LNCaP clone FGC (cell line): ENCODE measurements at regions not wholly inside any gene's neighbourhood (a gene's known extent, or its start where the extent isn't known, plus 50 kb on each side); places are given as distances from the start of the nearest gene placed in this dataset.
"Not testable (repeated sequence)": the region's sequence is repeated elsewhere in the genome, so short reads cannot be mapped to it uniquely, and the experiment has no call there.

Experiments used
- DNase-seq: peaks from one replicate; pipeline ENCODE4 v3.0.0-alpha.2; 2011; ENCODE audit warnings: low read depth
- H3K4me3 ChIP-seq: 2 replicates; pipeline ENCODE4 v1.5.1; 2011; ENCODE audit warnings: mild to moderate bottlenecking, low read depth, low read length, control low read depth
- TF ChIP-seq, protein P1 (sequence below): IDR thresholded peaks from 2 replicates; pipeline ENCODE4 v1.5.1; 2012; ENCODE audit warnings: mild to moderate bottlenecking; ENCODE audit not compliant: control insufficient read depth, insufficient read depth; ENCODE audit errors: extremely low read depth

DNA sequence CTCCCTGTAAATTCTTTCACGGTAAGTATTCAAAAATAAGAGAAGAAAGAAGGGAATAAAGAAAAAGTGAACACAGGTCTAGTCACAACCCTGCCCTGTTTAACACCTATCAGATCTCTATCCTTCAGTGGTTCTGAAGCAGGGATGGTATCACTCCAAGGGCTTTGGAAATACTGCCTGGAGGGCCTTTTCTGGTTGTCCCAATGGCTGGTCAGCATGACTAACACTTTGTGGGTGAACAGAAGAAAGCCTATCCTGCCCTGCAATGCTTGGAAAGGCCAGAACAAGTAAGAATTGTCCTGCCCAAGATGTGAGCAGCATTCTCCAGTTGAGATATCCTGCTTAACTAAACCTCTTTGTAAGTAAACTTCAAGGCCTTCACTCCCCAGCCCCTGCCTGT, 124.9 kb downstream of the TMEM167A start:
- no peak overlapping the region for H3K4me3 ChIP-seq
- DNase-seq = no peak
- TF ChIP-seq, protein P1, sequence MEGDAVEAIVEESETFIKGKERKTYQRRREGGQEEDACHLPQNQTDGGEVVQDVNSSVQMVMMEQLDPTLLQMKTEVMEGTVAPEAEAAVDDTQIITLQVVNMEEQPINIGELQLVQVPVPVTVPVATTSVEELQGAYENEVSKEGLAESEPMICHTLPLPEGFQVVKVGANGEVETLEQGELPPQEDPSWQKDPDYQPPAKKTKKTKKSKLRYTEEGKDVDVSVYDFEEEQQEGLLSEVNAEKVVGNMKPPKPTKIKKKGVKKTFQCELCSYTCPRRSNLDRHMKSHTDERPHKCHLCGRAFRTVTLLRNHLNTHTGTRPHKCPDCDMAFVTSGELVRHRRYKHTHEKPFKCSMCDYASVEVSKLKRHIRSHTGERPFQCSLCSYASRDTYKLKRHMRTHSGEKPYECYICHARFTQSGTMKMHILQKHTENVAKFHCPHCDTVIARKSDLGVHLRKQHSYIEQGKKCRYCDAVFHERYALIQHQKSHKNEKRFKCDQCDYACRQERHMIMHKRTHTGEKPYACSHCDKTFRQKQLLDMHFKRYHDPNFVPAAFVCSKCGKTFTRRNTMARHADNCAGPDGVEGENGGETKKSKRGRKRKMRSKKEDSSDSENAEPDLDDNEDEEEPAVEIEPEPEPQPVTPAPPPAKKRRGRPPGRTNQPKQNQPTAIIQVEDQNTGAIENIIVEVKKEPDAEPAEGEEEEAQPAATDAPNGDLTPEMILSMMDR = no peak

DNA sequence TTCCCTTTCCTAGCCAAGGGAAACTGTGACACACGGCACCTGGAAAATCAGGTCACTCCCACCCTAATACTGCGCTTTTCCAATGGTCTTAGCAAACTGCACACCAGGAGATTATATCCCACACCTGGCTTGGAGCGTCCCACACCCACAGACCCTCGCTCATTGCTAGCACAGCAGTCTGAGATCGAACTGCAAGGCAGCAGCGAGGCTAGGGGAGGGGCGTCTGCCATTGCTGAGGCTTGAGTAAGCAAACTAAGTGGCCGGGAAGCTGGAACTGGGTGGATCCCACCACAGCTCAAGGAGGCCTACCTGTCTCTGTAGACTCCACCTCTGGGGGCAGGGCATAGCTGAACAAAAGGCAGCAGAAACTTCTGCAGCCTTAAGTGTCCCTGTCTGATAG, 132.9 kb downstream of the TMEM167A start:
- DNase-seq, H3K4me3 ChIP-seq: not testable (repeated sequence)

DNA sequence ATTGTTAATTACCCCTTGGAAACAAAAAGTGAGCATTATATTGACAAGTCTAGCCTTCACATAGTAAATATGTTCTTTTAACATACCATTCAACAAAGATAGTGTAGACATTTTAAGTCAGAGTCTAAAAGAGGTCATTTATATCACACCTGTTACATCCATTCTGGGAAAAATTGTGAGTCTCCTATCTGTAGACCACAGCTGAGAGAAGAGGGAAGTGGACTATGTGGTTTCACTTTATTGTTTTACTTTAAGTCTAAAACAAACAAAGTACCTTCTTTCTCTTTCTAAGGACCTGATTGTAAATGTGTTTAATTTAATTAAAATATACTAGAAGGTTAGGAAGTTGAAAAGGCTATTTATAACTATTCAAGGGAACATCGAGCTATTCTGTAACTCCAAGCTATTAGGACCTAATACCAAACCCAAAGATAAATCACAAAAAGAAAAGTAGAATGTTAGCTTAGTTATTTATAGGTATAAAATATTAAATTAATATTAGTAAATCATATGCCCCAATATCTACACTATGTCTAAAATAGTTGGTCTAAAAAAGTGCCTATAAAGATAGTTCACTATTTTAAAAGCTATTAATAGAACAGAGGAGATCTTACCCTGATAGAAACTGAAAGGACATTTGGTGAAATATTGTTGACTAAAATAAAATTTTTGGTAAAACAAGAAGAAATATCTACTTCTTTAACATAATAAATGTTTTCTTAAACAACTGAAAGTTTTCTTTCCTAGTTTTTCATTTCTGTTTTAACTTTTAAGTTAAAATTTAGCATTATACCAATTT, 134.9 kb downstream of the TMEM167A start:
- TF ChIP-seq, protein P1 = no peak
- no peak overlapping the region for H3K4me3 ChIP-seq
- no peak for DNase-seq

DNA sequence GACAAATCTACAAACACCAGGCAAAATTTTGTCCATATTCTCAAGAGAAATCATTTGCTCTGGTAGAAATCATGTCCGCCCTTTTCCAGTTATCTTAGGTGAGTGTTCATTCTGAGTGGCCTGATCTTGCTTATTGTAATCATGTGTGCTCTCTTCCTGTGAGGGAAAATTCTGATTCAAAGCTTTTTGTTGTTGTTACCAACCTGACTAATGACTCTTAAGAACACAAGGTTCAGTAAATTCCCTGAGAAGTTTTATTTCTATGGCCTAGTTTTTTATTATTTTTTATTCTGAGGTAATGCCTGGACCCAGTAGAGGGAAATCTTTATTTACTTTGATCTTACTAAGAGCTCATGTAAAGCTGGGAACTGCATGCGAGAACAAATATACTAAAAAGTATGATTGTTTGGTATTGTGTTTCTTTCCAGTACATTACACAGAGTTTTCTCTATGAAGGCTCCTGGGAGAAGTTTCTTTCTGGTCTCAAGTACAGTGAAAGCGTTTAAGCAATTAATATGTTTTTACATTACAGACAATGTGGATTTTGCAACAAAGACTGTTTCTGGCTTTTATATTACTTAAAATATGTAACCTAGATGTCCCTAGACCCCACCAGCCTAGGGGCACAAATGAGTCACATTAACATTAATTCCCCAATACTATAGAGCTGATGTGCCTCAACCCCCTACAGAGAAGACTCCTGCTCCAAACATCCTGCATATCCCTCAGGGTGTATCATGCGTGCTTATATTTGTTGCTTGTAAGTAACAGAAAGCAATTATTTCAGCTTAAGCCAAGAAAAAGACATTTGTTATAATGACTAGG, 138.1 kb downstream of the TMEM167A start:
- DNase-seq = no peak
- H3K4me3 ChIP-seq = no peak overlapping the region
- TF ChIP-seq, protein P1 = no peak

DNA sequence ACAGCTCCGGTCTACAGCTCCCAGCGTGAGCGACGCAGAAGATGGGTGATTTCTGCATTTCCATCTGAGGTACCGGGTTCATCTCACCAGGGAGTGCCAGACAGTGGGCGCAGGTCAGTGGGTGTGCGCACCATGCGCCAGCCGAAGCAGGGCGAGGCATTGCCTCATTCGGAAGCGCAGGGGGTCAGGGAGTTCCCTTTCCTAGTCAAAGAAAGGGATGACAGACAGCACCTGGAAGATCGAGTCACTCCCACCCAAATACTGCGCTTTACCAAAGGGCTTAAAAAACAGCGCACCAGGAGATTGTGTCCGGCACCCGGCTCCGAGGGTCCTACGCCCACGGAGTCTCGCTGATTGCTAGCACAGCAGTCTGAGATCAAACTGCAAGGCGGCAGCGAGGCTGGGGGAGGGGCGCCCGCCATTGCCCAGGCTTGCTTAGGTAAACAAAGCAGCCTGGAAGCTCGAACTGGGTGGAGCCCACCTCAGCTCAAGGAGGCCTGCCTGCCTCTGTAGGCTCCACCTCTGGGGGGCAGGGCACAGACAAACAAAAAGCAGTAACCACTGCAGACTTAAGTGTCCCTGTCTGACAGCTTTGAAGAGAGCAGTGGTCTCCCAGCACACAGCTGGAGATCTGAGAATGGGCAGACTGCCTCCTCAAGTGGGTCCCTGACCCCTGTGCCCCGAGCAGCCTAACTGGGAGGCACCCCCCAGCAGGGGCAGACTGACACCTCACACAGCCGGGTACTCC, 144.5 kb downstream of the TMEM167A start:
- not testable (repeated sequence) for DNase-seq, H3K4me3 ChIP-seq

DNA sequence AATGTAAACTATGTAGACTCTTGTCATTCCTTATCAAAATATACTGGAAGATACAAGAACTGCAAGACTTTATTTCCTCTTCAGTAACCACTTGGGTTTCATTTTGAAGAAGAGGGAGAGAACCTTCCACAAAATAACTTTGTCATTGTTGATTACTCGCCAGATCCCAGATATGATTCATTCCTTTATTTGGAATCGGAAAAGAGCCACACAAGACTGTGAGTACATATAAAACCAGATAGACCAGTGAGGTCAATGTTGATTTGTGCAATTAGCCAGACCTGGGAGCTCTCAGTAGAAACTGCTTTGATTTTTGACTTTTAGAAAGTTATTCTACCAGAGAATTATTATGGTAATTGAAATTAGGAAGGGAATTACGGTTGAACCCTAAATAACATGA, 146.1 kb downstream of the TMEM167A start:
- TF ChIP-seq, protein P1 = no peak
- no peak overlapping the region for H3K4me3 ChIP-seq
- DNase-seq = peak; percentile 36

DNA sequence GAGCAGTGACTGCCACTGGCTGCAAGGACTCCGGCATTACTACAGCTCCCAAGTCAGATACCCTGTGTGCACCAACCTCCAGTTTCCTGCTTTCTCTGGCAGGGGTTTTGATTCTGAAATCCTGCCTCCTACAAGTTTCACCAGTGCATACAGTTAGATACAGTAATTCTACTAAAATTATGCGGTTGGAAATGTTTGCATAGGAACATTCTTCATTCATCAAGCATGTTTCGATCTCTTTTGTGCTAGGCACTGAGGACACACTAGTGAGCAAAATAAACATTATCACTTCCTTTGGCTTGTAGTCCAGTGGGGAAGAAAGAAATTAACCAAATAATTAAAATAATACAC, 152.2 kb downstream of the TMEM167A start:
- TF ChIP-seq, protein P1 = no peak
- no peak for DNase-seq
- no peak overlapping the region for H3K4me3 ChIP-seq
